ENCODE measurements at regions not wholly inside any gene's neighbourhood (a gene's known extent, or its start where the extent isn't known, plus 50 kb on each side); places are given as distances from the start of the nearest gene placed in this dataset.

DNA sequence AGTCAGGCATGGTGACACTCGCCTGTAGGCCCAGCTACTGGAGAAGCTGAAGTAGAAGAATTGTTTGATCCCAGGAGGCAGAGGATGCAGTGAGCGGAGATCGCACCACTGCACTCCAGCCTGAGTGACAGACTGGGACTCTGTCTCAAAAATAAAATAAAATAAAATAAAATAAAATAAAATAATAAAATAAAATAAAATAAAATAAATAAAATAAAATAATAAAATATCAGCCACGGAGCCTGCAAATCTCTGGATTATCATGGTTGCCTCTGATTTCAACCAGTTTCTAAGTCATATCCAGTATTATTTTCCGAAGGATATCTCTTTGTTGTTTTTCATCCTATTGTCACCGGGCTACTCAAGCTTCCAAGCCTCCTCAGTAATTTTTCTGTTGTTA lies 51.7 kb upstream of the FZD8 start:
- DNase-seq (ENCODE audit: low spot score): no peak

Measured in hematopoietic multipotent progenitor cell treated with erythropoietin and hydrocortisone succinate and interleukin-3 and kit ligand, for 15 days (in vitro differentiated cells).